ENCODE measurements at regions not wholly inside any gene's neighbourhood (a gene's known extent, or its start where the extent isn't known, plus 50 kb on each side); places are given as distances from the start of the nearest gene placed in this dataset.

DNA sequence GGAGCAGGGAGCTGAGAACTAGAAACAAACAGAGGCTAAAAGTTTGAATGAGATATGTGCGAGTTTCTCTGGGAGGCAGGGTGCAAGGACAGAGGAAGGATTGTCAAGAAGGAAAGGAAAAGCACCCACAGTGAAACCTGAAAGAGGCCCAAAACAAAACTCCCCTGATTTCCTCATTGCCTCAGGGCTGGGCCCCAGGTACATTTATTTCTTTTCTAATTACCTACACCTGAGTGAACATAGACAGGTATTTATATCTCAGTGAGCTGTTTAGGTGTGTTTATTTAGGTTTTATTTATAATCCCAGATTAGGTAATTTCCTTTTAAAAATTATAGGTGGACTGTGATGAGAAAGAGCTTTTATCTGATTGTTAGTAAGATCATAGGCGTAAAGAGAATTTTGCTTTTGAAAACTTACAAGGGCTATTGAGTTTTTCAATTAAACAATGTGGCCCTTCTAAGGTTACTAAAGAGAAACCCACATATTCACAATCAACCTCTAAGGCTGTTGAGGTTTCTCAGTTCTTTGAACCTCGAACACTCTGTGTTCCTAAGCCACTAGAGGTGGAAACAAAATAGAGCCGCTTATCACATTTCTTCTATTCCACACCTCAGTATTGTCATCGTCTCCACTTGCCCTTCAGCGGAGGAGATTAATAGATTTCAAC lies 344.8 kb downstream of the ZNF608 start:
- Mint-ChIP-seq H3K27me3 (ENCODE audit: low read depth) (peaks cover 8% of the 10 kb centered on the region), H3K4me1 (peaks cover 14% of the 10 kb centered on the region), H3K9me3 (peaks cover 2% of the 10 kb centered on the region), H3K4me3 (no peak overlapping the region), H3K36me3 (ENCODE audit: low read depth) (no peaks in the 10 kb centered on the region), H3K27ac (peak overlapping the region in 1 of 3 experiments; percentile 15)
- TF ChIP-seq, protein P1, sequence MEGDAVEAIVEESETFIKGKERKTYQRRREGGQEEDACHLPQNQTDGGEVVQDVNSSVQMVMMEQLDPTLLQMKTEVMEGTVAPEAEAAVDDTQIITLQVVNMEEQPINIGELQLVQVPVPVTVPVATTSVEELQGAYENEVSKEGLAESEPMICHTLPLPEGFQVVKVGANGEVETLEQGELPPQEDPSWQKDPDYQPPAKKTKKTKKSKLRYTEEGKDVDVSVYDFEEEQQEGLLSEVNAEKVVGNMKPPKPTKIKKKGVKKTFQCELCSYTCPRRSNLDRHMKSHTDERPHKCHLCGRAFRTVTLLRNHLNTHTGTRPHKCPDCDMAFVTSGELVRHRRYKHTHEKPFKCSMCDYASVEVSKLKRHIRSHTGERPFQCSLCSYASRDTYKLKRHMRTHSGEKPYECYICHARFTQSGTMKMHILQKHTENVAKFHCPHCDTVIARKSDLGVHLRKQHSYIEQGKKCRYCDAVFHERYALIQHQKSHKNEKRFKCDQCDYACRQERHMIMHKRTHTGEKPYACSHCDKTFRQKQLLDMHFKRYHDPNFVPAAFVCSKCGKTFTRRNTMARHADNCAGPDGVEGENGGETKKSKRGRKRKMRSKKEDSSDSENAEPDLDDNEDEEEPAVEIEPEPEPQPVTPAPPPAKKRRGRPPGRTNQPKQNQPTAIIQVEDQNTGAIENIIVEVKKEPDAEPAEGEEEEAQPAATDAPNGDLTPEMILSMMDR (IDR thresholded peaks at IDR 0.05; ENCODE audit: unreplicated experiment in 3 of 3) = no peak

DNA sequence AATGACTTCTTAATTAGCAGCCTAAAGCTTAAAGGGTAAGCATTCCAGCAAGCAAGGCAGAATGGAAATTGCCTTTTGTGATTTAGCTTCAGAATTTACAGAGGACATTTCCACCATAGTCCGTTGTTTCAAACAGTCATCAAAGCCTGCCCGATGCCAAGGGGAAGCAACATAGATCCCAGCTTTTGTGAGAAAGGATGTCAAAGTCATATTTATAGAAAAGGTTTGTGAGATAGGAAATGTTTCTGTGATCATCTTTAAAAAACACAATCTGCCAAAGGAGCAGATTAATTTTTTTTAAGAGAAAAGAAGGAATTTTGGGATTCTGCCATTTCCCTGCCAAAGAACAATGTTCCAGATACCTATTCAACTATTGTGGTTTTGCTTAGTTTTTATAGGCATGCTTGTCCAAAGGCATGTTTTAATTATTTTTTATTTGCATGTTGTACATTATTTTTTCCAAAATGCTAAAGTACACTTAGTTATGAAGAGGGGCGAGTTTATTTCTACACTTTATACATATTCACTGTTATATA lies 346.9 kb downstream of the ZNF608 start:
- Mint-ChIP-seq H3K27ac (no peak overlapping the region), H3K9me3 (peaks cover 2% of the 10 kb centered on the region), H3K4me1 (peaks cover 31% of the 10 kb centered on the region), H3K27me3 (ENCODE audit: low read depth) (peaks cover 19% of the 10 kb centered on the region), H3K4me3 (no peak overlapping the region), H3K36me3 (ENCODE audit: low read depth) (no peaks in the 10 kb centered on the region)
- TF ChIP-seq, protein P1 (IDR thresholded peaks at IDR 0.05; ENCODE audit: unreplicated experiment in 3 of 3) = no peak

DNA sequence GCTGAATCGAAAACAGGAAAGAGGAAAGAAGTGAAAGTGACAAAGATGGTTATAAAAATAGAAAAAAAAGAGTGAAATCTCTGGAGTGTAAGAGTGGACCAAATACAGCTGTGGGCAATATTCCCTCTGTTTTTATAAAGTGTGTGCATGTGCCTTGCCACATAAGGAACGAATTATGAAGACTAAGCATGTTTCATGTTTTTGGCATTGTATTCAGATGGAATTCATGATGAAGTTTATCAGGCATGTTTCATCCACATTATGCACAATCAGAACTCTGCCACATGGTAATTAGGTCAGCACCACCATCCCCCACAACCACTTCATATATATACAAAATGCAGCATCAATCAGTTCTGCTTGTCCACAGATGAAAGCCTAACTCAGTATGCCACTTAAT lies 348.0 kb downstream of the ZNF608 start:
- H3K27ac Mint-ChIP-seq = peak overlapping the region in 1 of 3 experiments; percentile 14
- H3K4me3 Mint-ChIP-seq = no peak overlapping the region
- peaks cover 36% of the 10 kb centered on the region for H3K4me1 Mint-ChIP-seq
- TF ChIP-seq, protein P1 (IDR thresholded peaks at IDR 0.05; ENCODE audit: unreplicated experiment in 3 of 3) = no peak
- H3K36me3 Mint-ChIP-seq (ENCODE audit: low read depth) = no peaks in the 10 kb centered on the region
- H3K9me3 Mint-ChIP-seq = peaks cover 2% of the 10 kb centered on the region
- peaks cover 20% of the 10 kb centered on the region for H3K27me3 Mint-ChIP-seq (ENCODE audit: low read depth)

DNA sequence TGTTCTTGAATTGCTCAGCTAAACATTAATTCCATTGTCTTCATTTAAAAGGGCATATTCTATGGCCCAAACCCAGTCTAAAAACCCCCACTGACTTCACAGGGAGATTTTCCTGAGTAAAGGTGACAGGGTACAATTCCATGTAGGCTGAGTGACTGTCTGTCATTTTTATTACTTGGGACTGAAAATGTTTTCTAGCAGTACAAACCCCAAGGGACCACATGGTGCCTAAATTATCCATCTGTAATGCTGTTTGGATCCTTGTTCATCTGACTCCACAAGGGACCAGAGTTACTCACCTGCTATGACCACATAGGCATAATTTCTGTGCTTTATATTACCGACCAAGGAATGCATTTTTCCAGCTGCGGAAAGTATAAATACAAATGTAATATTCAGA lies 349.1 kb downstream of the ZNF608 start:
- TF ChIP-seq, protein P1 (IDR thresholded peaks at IDR 0.05; ENCODE audit: unreplicated experiment in 3 of 3) = no peak
- Mint-ChIP-seq H3K9me3 (peaks cover 2% of the 10 kb centered on the region), H3K27me3 (ENCODE audit: low read depth) (peaks cover 20% of the 10 kb centered on the region), H3K27ac (no peak overlapping the region), H3K36me3 (ENCODE audit: low read depth) (no peaks in the 10 kb centered on the region), H3K4me1 (peaks cover 36% of the 10 kb centered on the region), H3K4me3 (no peak overlapping the region)

DNA sequence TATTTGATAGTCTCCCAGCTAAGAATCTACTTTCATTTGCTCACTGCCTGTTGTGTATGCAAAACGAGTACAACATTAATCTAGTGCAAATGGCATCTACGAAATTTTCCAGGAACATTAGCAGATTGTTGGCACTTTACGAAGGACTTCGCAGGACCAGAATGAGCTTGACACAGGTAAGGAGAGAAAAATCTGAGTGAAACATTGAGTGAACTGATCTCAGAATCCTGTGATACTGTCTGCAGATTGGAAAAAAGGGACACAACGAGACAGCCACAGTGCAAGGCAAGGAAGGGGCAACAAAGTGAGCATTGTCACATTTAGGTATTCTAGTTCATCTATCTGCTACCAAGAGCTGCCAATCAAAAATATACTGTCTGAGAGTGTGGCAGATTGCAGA lies 350.5 kb downstream of the ZNF608 start:
- no peak overlapping the region for H3K27ac Mint-ChIP-seq
- no peak overlapping the region for H3K4me3 Mint-ChIP-seq
- peaks cover 6% of the 10 kb centered on the region for H3K9me3 Mint-ChIP-seq

More for the DNA sequence above, 350.5 kb downstream of the ZNF608 start:
- Mint-ChIP-seq H3K27me3 (ENCODE audit: low read depth) (peaks cover 15% of the 10 kb centered on the region), H3K4me1 (peaks cover 36% of the 10 kb centered on the region), H3K36me3 (ENCODE audit: low read depth) (peaks cover 1% of the 10 kb centered on the region)
- TF ChIP-seq, protein P1 (IDR thresholded peaks at IDR 0.05; ENCODE audit: unreplicated experiment in 3 of 3) = no peak

Measured in nephron (organoid).